Activated T-cell treated with anti-CD3 and anti-CD28 coated beads, Interleukin-2, amount 50 U/mL, for 4 hours (primary cell): ENCODE measurements at regions not wholly inside any gene's neighbourhood (a gene's known extent, or its start where the extent isn't known, plus 50 kb on each side); places are given as distances from the start of the nearest gene placed in this dataset.

ENCODE experiments used
- ATAC-seq, 2 donors: fragments of 200-7000 bp; cut with Tn5 transposase; one replicate each; pipeline ENCODE4 v1.10.0; 2021
- DNase-seq: peaks from one replicate; pipeline ENCODE4 v3.0.0-alpha.2; 2020
- H3K27me3 Mint-ChIP-seq: one replicate; pipeline ENCODE4 v1.8.0; 2021; ENCODE audit warnings: low read depth, mixed read lengths
- H3K36me3 Mint-ChIP-seq: one replicate; pipeline ENCODE4 v1.8.0; 2022; ENCODE audit warnings: mixed read lengths; ENCODE audit not compliant: insufficient read depth
- H3K4me1 Mint-ChIP-seq: one replicate; pipeline ENCODE4 v1.8.0; 2021; ENCODE audit warnings: low read depth, mixed read lengths
- H3K4me3 Mint-ChIP-seq: one replicate; pipeline ENCODE4 v1.8.0; 2021; ENCODE audit warnings: mild to moderate bottlenecking, moderate library complexity, mixed read lengths
- H3K9me3 Mint-ChIP-seq: one replicate; pipeline ENCODE4 v1.8.0; 2021; ENCODE audit warnings: mixed read lengths

DNA sequence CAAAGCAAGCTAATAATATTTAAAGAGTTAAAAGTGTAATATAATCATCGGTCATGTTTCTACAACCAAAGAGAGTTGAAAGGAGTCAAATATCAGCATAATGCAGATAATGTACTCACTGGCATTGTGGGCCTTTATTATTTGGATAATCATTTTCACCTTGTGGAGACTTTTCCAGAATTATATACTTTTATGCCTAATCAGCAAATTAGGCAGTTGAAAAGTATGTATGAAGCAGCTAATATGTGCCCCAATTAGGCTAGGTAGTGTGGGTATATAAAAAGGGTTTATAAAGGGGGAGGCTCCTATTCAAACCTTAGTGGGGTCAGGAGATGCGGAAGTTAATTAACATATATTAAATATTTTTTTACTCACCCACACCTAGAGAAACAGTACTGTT is 102.8 kb upstream of the HNRNPU start:
- H3K36me3 Mint-ChIP-seq = no peaks in the 10 kb centered on the region
- H3K27me3 Mint-ChIP-seq = no peaks in the 10 kb centered on the region
- peaks cover 35% of the 10 kb centered on the region for H3K4me1 Mint-ChIP-seq
- no peaks in the 10 kb centered on the region for H3K9me3 Mint-ChIP-seq
- ATAC-seq = no peak
- DNase-seq = no peak
- H3K4me3 Mint-ChIP-seq = no peak overlapping the region

GRCh38 chr1:244965185-244966030 is 101.1 kb upstream of the HNRNPU start:
- H3K27me3 Mint-ChIP-seq = no peaks in the 10 kb centered on the region

DNA sequence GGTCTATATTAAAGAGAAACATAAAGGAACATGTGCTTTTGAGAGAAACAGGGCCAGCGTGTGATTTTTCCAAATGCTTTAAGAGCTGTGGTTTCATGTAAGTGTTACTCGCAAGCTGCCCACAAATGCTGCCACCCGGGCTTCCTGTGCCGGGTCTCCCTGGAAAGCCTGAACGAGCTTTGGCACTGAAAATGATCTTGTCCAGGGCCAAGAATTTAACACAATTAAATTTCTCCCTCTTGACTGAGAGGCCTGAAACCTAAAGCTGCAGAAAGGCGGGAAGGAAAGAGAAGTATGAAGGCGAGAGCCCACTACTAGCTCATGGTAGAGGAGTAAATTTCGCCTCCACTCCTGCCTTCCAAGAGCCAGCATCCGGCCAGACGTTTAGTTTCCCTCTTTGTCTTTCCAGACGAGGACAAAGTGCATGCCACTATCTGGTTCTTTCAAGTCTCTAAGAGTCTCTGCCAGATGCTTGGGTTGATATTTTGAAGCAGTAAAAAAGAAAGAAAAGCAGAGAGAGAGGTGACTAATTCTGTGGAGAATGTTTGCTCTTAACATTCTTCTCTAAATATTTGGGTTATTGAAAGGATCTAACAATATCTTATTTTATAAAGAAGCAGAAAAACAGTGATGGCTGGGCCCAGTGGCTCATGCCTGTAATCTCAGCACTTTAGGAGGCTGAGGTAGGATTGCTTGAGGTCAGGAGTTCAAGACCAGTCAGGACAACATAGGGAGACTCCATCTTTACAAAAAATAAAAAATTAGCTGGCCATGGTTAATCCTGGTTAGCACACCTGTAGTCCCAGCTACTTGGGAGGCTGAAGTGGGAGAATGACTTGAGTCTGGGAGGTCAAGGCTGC is 100.0 kb upstream of the HNRNPU start:
- DNase-seq (no peak), ATAC-seq (no peak)
- H3K27me3 Mint-ChIP-seq = no peaks in the 10 kb centered on the region
- no peak overlapping the region for H3K4me3 Mint-ChIP-seq
- H3K9me3 Mint-ChIP-seq = no peaks in the 10 kb centered on the region
- H3K36me3 Mint-ChIP-seq = no peaks in the 10 kb centered on the region
- peaks cover 22% of the 10 kb centered on the region for H3K4me1 Mint-ChIP-seq

More at GRCh38 chr1:244965185-244966030, 101.1 kb upstream of the HNRNPU start:
- no peak for ATAC-seq
- H3K4me3 Mint-ChIP-seq = no peak overlapping the region
- peaks cover 24% of the 10 kb centered on the region for H3K4me1 Mint-ChIP-seq
- no peaks in the 10 kb centered on the region for H3K9me3 Mint-ChIP-seq
- no peak for DNase-seq
- H3K36me3 Mint-ChIP-seq = no peaks in the 10 kb centered on the region

- no peak overlapping the region for H3K4me3 Mint-ChIP-seq
- H3K9me3 Mint-ChIP-seq = no peaks in the 10 kb centered on the region
- H3K27me3 Mint-ChIP-seq = no peaks in the 10 kb centered on the region
- H3K4me1 Mint-ChIP-seq = peaks cover 18% of the 10 kb centered on the region
- no peaks in the 10 kb centered on the region for H3K36me3 Mint-ChIP-seq
- no peak for ATAC-seq
- no peak for DNase-seq
Measured at GRCh38 chr1:244963231-244963826, 99.0 kb upstream of the HNRNPU start.

DNA sequence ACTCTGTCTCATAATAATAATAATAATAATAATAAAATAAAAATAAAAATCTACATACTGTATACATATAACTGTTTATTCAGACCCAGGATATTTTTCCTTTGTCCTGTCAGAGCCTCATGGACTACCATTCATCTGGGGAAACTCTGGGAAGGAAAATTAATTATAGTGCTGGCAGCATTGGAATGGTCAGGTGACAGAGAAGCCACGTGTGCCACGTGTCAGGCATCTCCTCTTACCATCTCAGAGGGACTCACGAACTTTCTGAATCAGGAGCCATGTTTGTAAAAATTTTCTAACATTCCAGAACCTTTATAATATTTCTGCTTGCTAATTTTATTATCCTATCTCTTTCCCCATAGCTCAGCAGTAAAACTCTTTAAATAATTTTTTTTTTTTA is 97.8 kb upstream of the HNRNPU start:
- no peak for DNase-seq
- H3K4me1 Mint-ChIP-seq = peaks cover 15% of the 10 kb centered on the region
- no peak overlapping the region for H3K4me3 Mint-ChIP-seq
- H3K36me3 Mint-ChIP-seq = no peaks in the 10 kb centered on the region
- H3K9me3 Mint-ChIP-seq = no peaks in the 10 kb centered on the region
- H3K27me3 Mint-ChIP-seq = no peaks in the 10 kb centered on the region
- no peak for ATAC-seq

- Mint-ChIP-seq H3K36me3 (no peaks in the 10 kb centered on the region), H3K27me3 (no peaks in the 10 kb centered on the region), H3K4me3 (no peak overlapping the region), H3K9me3 (no peaks in the 10 kb centered on the region), H3K4me1 (peaks cover 15% of the 10 kb centered on the region)
- no peak for ATAC-seq
- no peak for DNase-seq
Measured at GRCh38 chr1:244960904-244961303, 96.6 kb upstream of the HNRNPU start.

DNA sequence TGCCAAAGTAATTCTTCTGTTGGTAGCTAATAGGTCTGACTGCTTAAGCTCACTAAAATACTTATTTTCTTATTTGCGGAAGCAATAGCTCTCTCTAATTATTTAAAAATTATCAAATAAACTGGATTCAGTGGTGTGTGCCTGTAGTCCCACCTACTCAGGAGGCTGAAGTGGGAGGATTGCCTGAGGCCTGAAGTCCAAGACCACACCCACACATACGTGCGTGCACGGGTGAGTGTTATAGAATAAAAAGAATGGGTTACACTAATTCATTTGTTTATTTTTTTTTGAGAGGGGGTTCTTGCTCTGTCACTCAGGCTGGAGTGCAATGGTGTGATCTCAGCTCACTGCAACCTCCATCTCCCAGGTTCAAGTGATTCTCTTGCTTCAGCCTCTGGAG is 94.2 kb upstream of the HNRNPU start:
- no peaks in the 10 kb centered on the region for H3K36me3 Mint-ChIP-seq
- DNase-seq (no peak), ATAC-seq (no peak)
- no peaks in the 10 kb centered on the region for H3K9me3 Mint-ChIP-seq
- peaks cover 4% of the 10 kb centered on the region for H3K4me1 Mint-ChIP-seq
- H3K4me3 Mint-ChIP-seq = no peak overlapping the region
- H3K27me3 Mint-ChIP-seq = no peaks in the 10 kb centered on the region

DNA sequence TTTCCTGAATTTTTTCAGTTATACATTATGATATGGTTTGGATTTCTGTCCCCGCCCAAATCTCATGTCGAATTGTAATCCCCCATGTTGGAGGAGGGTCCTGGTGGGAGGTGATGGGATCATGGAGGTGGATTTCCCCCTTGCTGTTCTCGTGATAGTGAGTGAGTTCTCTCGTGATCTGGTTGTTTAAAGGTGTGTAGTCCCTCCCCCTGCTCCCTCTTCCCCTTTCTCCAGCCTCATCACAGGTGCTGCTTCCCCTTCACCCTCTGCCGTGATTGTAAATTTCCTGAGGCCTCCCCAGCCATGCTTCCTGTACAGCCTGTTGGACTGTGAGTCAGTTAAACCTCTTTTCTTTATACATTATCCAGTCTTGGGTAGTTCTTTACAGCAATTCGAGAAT is 93.2 kb upstream of the HNRNPU start:
- Mint-ChIP-seq H3K4me3 (no peak overlapping the region), H3K36me3 (no peaks in the 10 kb centered on the region), H3K4me1 (no peaks in the 10 kb centered on the region), H3K9me3 (no peaks in the 10 kb centered on the region), H3K27me3 (no peaks in the 10 kb centered on the region)
- ATAC-seq (no peak), DNase-seq (no peak)

- no peaks in the 10 kb centered on the region for H3K27me3 Mint-ChIP-seq
- H3K36me3 Mint-ChIP-seq = no peaks in the 10 kb centered on the region
- H3K9me3 Mint-ChIP-seq = no peaks in the 10 kb centered on the region
- no peak overlapping the region for H3K4me3 Mint-ChIP-seq
- ATAC-seq (no peak), DNase-seq (no peak)
- H3K4me1 Mint-ChIP-seq = no peaks in the 10 kb centered on the region
Measured at GRCh38 chr1:244957122-244957521, 92.8 kb upstream of the HNRNPU start.

GRCh38 chr1:244955661-244956060 is 91.3 kb upstream of the HNRNPU start:
- Mint-ChIP-seq H3K4me1 (no peaks in the 10 kb centered on the region), H3K9me3 (no peaks in the 10 kb centered on the region), H3K4me3 (no peak overlapping the region), H3K27me3 (no peaks in the 10 kb centered on the region), H3K36me3 (no peaks in the 10 kb centered on the region)
- no peak for ATAC-seq
- DNase-seq = no peak

GRCh38 chr1:244954359-244954758 is 90.0 kb upstream of the HNRNPU start:
- H3K36me3 Mint-ChIP-seq = no peaks in the 10 kb centered on the region
- ATAC-seq (no peak), DNase-seq (no peak)
- H3K4me1 Mint-ChIP-seq = no peaks in the 10 kb centered on the region
- H3K9me3 Mint-ChIP-seq = no peaks in the 10 kb centered on the region
- H3K27me3 Mint-ChIP-seq = no peaks in the 10 kb centered on the region
- H3K4me3 Mint-ChIP-seq = no peak overlapping the region

- no peak for ATAC-seq
- H3K9me3 Mint-ChIP-seq = no peaks in the 10 kb centered on the region
- H3K4me3 Mint-ChIP-seq = no peak overlapping the region
- H3K36me3 Mint-ChIP-seq = no peaks in the 10 kb centered on the region
- H3K27me3 Mint-ChIP-seq = no peaks in the 10 kb centered on the region
- DNase-seq = no peak
- no peaks in the 10 kb centered on the region for H3K4me1 Mint-ChIP-seq
Measured at GRCh38 chr1:244953901-244954300, 89.6 kb upstream of the HNRNPU start.

DNA sequence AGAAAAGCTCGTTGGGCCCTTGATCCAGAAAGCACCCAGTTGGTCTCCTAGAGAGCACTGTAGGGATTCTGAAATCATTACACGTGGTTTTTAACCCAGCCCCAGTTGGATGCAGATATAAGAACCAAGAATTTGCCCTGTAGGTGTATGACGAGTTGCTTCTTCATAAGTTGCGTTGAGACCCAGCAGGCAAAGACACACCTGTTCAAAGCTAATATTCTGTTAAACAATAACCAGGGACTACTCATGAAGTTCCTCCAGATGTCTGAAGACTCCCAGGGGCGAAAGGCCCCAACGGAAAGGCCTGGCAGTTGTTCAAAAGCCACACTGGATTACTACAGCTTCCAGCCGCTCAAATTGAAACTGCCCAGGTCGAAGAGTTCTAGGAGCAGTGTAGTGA is 88.6 kb upstream of the HNRNPU start:
- H3K4me1 Mint-ChIP-seq = no peaks in the 10 kb centered on the region
- H3K36me3 Mint-ChIP-seq = no peaks in the 10 kb centered on the region
- DNase-seq = no peak
- ATAC-seq = no peak
- no peak overlapping the region for H3K4me3 Mint-ChIP-seq
- H3K27me3 Mint-ChIP-seq = no peaks in the 10 kb centered on the region
- H3K9me3 Mint-ChIP-seq = no peaks in the 10 kb centered on the region

DNA sequence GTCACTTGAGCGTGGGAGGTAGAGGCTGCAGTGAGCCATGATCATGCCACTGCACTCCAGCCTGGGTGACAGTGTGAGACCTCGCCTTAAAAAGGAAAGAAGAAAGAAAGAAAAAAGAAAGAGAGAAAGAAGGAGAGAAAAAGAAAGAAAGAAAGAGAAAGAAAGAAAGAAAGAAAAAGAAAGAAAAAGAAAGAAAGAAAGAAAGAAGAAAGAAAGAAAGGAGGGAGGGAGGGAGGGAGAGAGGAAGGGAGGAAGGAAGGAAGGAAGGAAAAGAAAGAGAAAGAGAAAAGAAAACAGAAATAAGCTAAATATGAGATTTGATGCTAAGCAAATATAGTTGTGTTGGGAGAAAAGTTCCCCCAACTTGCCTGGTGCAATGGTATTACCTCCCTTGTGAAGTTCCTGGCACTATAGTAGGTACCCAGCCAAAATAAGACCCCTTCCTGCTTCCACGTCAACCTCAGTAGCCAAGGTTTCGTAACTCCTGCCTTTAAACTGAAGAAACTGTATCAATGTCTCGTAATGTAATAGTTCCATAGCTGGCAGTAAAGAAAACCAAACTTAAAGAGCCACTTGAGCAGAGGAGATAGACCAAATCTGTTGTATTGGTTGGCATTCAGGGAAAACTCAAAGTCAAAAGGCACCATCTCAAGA is 88.1 kb upstream of the HNRNPU start:
- no peak for ATAC-seq
- no peaks in the 10 kb centered on the region for H3K36me3 Mint-ChIP-seq
- H3K4me3 Mint-ChIP-seq = no peak overlapping the region
- no peak for DNase-seq
- H3K4me1 Mint-ChIP-seq = no peaks in the 10 kb centered on the region
- H3K27me3 Mint-ChIP-seq = no peaks in the 10 kb centered on the region
- H3K9me3 Mint-ChIP-seq = no peaks in the 10 kb centered on the region
